Mononuclear cell (primary cell): ENCODE measurements at regions not wholly inside any gene's neighbourhood (a gene's known extent, or its start where the extent isn't known, plus 50 kb on each side); places are given as distances from the start of the nearest gene placed in this dataset.

ENCODE experiments used
- H3K27me3 ChIP-seq: 2 replicates; pipeline ENCODE4 v1.6.0; 2011; ENCODE audit warnings: low read length, control low read depth; ENCODE audit not compliant: insufficient read depth
- H3K4me1 ChIP-seq: 2 replicates; pipeline ENCODE4 v1.5.1; 2011; ENCODE audit warnings: mild to moderate bottlenecking, low read length, control low read depth; ENCODE audit not compliant: insufficient read depth
- H3K4me3 ChIP-seq: 2 replicates; pipeline ENCODE4 v1.5.1; 2011; ENCODE audit warnings: mild to moderate bottlenecking, low read length, moderate library complexity
- H3K9me3 ChIP-seq: 2 replicates; pipeline ENCODE4 v1.5.1; 2011; ENCODE audit warnings: low read depth, mild to moderate bottlenecking, control low read depth, low read length

DNA sequence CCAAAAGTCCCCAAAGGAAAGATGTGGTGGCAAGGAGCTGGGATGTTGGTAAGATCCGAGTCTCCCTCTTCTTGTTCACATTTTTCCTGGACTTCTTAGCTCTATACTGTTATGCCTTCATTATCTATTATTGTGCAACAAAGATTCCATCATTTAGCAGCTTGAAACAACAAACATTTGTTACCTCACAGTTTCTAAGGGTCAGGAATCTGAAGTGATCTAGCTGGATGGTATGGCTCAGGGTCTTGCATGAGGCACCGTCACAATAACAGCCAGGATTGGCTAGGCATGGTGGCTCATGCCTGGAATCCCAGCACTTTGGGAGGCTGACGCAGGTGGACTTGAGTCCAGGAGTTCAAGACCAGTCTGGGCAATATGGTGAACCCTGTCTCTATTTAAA, 51.1 kb upstream of the KRAS start:
- H3K27me3 ChIP-seq: no peaks in the 10 kb centered on the region
- H3K4me1 ChIP-seq: no peaks in the 10 kb centered on the region
- H3K4me3 ChIP-seq: no peak overlapping the region
- H3K9me3 ChIP-seq: no peaks in the 10 kb centered on the region
